Mammary epithelial cell (primary cell): ENCODE measurements at regions not wholly inside any gene's neighbourhood (a gene's known extent, or its start where the extent isn't known, plus 50 kb on each side); places are given as distances from the start of the nearest gene placed in this dataset.

ENCODE experiments used
- CTCF ChIP-seq, 2 donors: IDR thresholded peaks in 1 of 2; conservative IDR thresholded peaks in 1 of 2; 2 replicates each; pipeline ENCODE4 v1.5.1; 2011 to 2012; ENCODE audit warnings: inconsistent platforms in 2 of 2, low read length in 2 of 2, mild to moderate bottlenecking in 2 of 2, control low read depth in 1 of 2, low read depth in 1 of 2; ENCODE audit not compliant: insufficient read depth in 1 of 2; ENCODE audit errors: extremely low read depth in 1 of 2
- EZH2 ChIP-seq: IDR thresholded peaks from 2 replicates; pipeline ENCODE4 v1.6.1; 2012; ENCODE audit warnings: low read length, inconsistent platforms, borderline replicate concordance

GRCh38 chr6:77030929-77031674 is 432.2 kb downstream of the HTR1B start:
- no peak for TF ChIP-seq EZH2
- no peak for TF ChIP-seq CTCF (conservative IDR thresholded peaks at IDR 0.05 in 1 of 2, IDR thresholded peaks at IDR 0.05 in 1 of 2; ENCODE audit: extremely low read depth in 1 of 2, insufficient read depth in 1 of 2, low read depth in 1 of 2, low read length in 2 of 2)
